A673 (cell line): ENCODE measurements at regions not wholly inside any gene's neighbourhood (a gene's known extent, or its start where the extent isn't known, plus 50 kb on each side); places are given as distances from the start of the nearest gene placed in this dataset.
A peak's percentile ranks its signal among the peaks of the same experiment; 100 is the strongest.

ENCODE experiments used
- BruUV-seq: library from RNA; stranded (reverse); fragments of 400-500 nt; replicated peaks from 2 replicates; lab custom pipeline; 2021; lab: Mats Ljungman, UMichigan
- CTCF ChIA-PET: fragments of 300-600 bp; sonication (Branson Sonifier 250); formaldehyde crosslinking; loops from one replicate; lab custom pipeline; 2022; ENCODE audit warnings: antibody characterized with exemption; lab: Charles Lee
- POLR2A ChIA-PET: fragments of 300-600 bp; sonication (Branson Sonifier 250); formaldehyde crosslinking; loops from one replicate; lab custom pipeline; 2022; ENCODE audit warnings: antibody characterized with exemption; ENCODE audit not compliant: low non-redundant PET; lab: Charles Lee
- DNase-seq: peaks from one replicate; pipeline ENCODE4 v3.0.0-alpha.2; 2015; ENCODE audit warnings: low spot score
- H3K27ac ChIP-seq: fragments of 200-600 bp; sonication (generic); 2 replicates; pipeline ENCODE4 v1.5.1; 2016; ENCODE audit warnings: mixed run types, low read depth, mild to moderate bottlenecking, mixed read lengths, antibody characterized with exemption, low read length; ENCODE audit not compliant: poor library complexity, severe bottlenecking
- H3K27me3 ChIP-seq: fragments of 200-600 bp; sonication (generic); replicated peaks from 2 replicates; pipeline ENCODE4 v1.6.1; 2017; ENCODE audit warnings: mixed run types, low read depth, mild to moderate bottlenecking, mixed read lengths, antibody characterized with exemption, low read length; ENCODE audit not compliant: insufficient read depth, poor library complexity
- H3K36me3 ChIP-seq: fragments of 200-600 bp; sonication (generic); 2 replicates; pipeline ENCODE4 v1.6.1; 2016; ENCODE audit warnings: mixed run types, mild to moderate bottlenecking, mixed read lengths, antibody characterized with exemption, low read length; ENCODE audit not compliant: insufficient read depth, poor library complexity, severe bottlenecking
- H3K4me1 ChIP-seq: fragments of 200-600 bp; sonication (generic); 2 replicates; pipeline ENCODE4 v1.6.1; 2017; ENCODE audit warnings: mixed run types, mild to moderate bottlenecking, mixed read lengths, antibody characterized with exemption, low read length; ENCODE audit not compliant: insufficient read depth, poor library complexity, severe bottlenecking
- H3K4me3 ChIP-seq: fragments of 200-600 bp; sonication (generic); 2 replicates; pipeline ENCODE4 v1.5.1; 2016; ENCODE audit warnings: low read depth, mixed run types, mild to moderate bottlenecking, mixed read lengths, low read length; ENCODE audit not compliant: poor library complexity, severe bottlenecking
- H3K9me3 ChIP-seq: fragments of 200-600 bp; sonication (generic); 2 replicates; pipeline ENCODE4 v1.6.1; 2016; ENCODE audit warnings: mixed run types, low read depth, mild to moderate bottlenecking, mixed read lengths, antibody characterized with exemption, low read length; ENCODE audit not compliant: poor library complexity, severe bottlenecking
- CTCF ChIP-seq: fragments of 300-800, 200-600 bp; sonication (generic); conservative IDR thresholded peaks from 2 replicates; pipeline ENCODE4 v1.5.1; 2017; ENCODE audit warnings: low read depth, mild to moderate bottlenecking, antibody characterized with exemption, low read length, moderate library complexity, mixed read lengths
- EZH2 ChIP-seq: fragments of 200-600 bp; sonication (generic); IDR thresholded peaks from 2 replicates; pipeline ENCODE4 v1.6.1; 2017; ENCODE audit warnings: borderline replicate concordance, low read depth, mild to moderate bottlenecking, mixed read lengths, antibody characterized with exemption, low read length; ENCODE audit not compliant: poor library complexity, severe bottlenecking
- intact Hi-C: fragments of 100-400 bp; cut with micrococcal nuclease; formaldehyde crosslinking; loops from one replicate; pipeline ENCODE4 v1.10.0; 2022; ENCODE audit not compliant: unreplicated experiment

- ChIA-PET CTCF (no interaction called here), POLR2A (no interaction called here)
- peaks cover 33% of the 10 kb centered on the region for H3K9me3 ChIP-seq
- TF ChIP-seq CTCF (no peak), EZH2 (no peak)
- no peaks in the 10 kb centered on the region for H3K36me3 ChIP-seq
- H3K4me3 ChIP-seq: no peak overlapping the region
- no peak for DNase-seq
- intact Hi-C loops: no loop called here
- no peaks in the 10 kb centered on the region for H3K27me3 ChIP-seq
- no TSS peak for BruUV-seq
- H3K27ac ChIP-seq: no peak overlapping the region
- no peaks in the 10 kb centered on the region for H3K4me1 ChIP-seq
These were observed 530.5 kb upstream of the LRRC4C start for GRCh38 chr11:41989823-41990380.

GRCh38 chr11:41996533-41996932 lies 537.1 kb upstream of the LRRC4C start:
- no TSS peak for BruUV-seq
- intact Hi-C loops: no loop called here
- TF ChIP-seq CTCF (no peak), EZH2 (no peak)
- Histone ChIP-seq H3K27ac (no peak overlapping the region), H3K36me3 (no peaks in the 10 kb centered on the region), H3K9me3 (peaks cover 28% of the 10 kb centered on the region), H3K27me3 (no peaks in the 10 kb centered on the region), H3K4me1 (no peaks in the 10 kb centered on the region), H3K4me3 (no peak overlapping the region)
- POLR2A ChIA-PET: no interaction called here
- DNase-seq: peak; percentile 43
- CTCF ChIA-PET: no interaction called here

- Histone ChIP-seq H3K27ac (no peak overlapping the region), H3K9me3 (peaks cover 27% of the 10 kb centered on the region), H3K4me1 (no peaks in the 10 kb centered on the region), H3K4me3 (no peak overlapping the region), H3K36me3 (no peaks in the 10 kb centered on the region), H3K27me3 (no peaks in the 10 kb centered on the region)
- intact Hi-C loops: no loop called here
- TF ChIP-seq CTCF (no peak), EZH2 (no peak)
- ChIA-PET POLR2A (no interaction called here), CTCF (no interaction called here)
- BruUV-seq: no TSS peak
- no peak for DNase-seq
These were observed 538.5 kb upstream of the LRRC4C start for GRCh38 chr11:41997844-41998401.
